Tibial nerve (tissue), 4 donors: ENCODE measurements at regions not wholly inside any gene's neighbourhood (a gene's known extent, or its start where the extent isn't known, plus 50 kb on each side); places are given as distances from the start of the nearest gene placed in this dataset.

Source experiments
- DNase-seq, 2 donors: peaks; one replicate each; pipeline ENCODE4 v3.0.0-alpha.2; 2019; ENCODE audit warnings: low spot score in 2 of 2
- H3K27ac ChIP-seq, 4 donors: fragments of 200-600 bp; sonication (generic) in 3 of 4; one replicate each; pipeline ENCODE4 v1.5.1; 2017 to 2019; ENCODE audit warnings: mild to moderate bottlenecking in 1 of 4
- H3K27me3 ChIP-seq, 2 donors: fragments of 200-600 bp; sonication (generic) in 1 of 2; one replicate each; pipeline versions ENCODE4 v1.5.1 to v1.6.0; 2017 to 2019
- H3K36me3 ChIP-seq, 3 donors: fragments of 200-600 bp; sonication (generic); one replicate each; pipeline ENCODE4 v1.5.1; 2018 to 2019
- H3K4me1 ChIP-seq, 4 donors: fragments of 200-600 bp; sonication (generic) in 3 of 4; one replicate each; pipeline ENCODE4 v1.5.1; 2017 to 2019
- H3K4me3 ChIP-seq, 4 donors: fragments of 200-600 bp; sonication (generic) in 3 of 4; one replicate each; pipeline ENCODE4 v1.5.1; 2017 to 2019; ENCODE audit warnings: mild to moderate bottlenecking in 1 of 4, moderate library complexity in 1 of 4
- H3K9me3 ChIP-seq, 4 donors: fragments of 200-600 bp; sonication (generic) in 3 of 4; one replicate each; pipeline ENCODE4 v1.5.1; 2017 to 2019
- EP300 ChIP-seq, 2 donors: sonication (generic); formaldehyde crosslinking; IDR thresholded peaks; one replicate each; pipeline ENCODE4 v1.6.1; 2017; ENCODE audit warnings: antibody characterized with exemption in 2 of 2, mild to moderate bottlenecking in 1 of 2
- POLR2A ChIP-seq, 2 donors: fragments of 450-650 bp; IDR thresholded peaks; one replicate each; pipeline ENCODE4 v1.6.1; 2017; ENCODE audit warnings: antibody characterized with exemption in 2 of 2, mild to moderate bottlenecking in 2 of 2, moderate library complexity in 2 of 2
- WGBS, 2 donors: methylation state at CpG; one replicate each; pipeline ENCODE4 v1.1.5; 2018; 5-methylcytosine and 5-hydroxymethylcytosine counted together
- TF ChIP-seq, protein P1 (sequence below), 5 experiments: fragments of 200-600 bp in 3 of 5; fragments of 450-650 bp in 2 of 5; sonication (generic) in 3 of 5; IDR thresholded peaks; one replicate each; pipeline ENCODE4 v1.5.1; 2016 to 2019; ENCODE audit warnings: antibody characterized with exemption in 5 of 5, mild to moderate bottlenecking in 3 of 5, moderate library complexity in 2 of 5

DNA sequence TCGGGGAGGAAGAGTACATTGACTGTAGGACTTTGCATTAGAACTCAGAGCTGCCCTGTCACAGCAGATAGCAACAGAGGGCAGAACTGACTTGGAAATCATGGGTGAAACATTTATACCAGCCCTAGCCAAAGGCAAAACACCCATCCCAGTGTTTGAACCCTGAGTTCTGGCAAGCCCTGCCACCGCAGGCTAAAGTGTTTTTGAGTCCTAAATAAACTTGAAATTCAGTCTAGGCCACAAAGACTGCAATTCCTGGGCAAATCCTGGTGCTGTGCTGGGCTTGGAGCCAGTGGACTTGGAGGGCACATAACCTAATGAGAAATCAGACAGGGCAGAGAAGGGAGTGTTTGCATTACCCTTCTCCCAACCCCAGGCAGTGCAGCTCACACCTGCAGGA is 1015.7 kb downstream of the FSTL5 start:
- H3K36me3 ChIP-seq = no peaks in the 10 kb centered on the region
- no peak overlapping the region for H3K4me3 ChIP-seq
- TF ChIP-seq POLR2A (IDR thresholded peaks at IDR 0.05) = no peak
- H3K27me3 ChIP-seq = no peaks in the 10 kb centered on the region
- no peaks in the 10 kb centered on the region for H3K4me1 ChIP-seq
- WGBS, 2 donors = 81 to 91% methylated on average over 2 of the region's 2 CpGs
- H3K9me3 ChIP-seq = no peaks in the 10 kb centered on the region
- no peak for DNase-seq
- H3K27ac ChIP-seq = no peak overlapping the region

DNA sequence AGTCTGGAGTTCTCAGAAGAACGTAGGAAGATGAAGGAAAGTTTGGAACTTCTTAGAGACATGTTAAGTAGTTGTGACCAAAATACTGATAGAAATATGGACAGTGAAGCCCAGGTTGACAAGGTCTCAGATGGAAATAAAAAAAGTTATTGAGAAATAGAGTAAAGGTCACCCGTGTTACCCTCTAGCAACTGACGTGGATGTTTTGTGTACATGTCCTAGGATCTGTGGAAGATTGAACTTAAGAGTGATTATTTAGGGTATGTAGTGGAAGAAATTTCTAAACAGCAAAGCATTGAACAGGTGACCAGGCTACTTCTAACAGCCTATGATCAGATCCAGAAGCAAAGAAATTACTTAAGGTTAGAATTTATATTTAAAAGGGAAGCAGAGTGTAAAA is 1020.4 kb downstream of the FSTL5 start:
- H3K4me1 ChIP-seq = no peaks in the 10 kb centered on the region
- no peaks in the 10 kb centered on the region for H3K36me3 ChIP-seq
- no peak overlapping the region for H3K27ac ChIP-seq
- TF ChIP-seq, protein P1, sequence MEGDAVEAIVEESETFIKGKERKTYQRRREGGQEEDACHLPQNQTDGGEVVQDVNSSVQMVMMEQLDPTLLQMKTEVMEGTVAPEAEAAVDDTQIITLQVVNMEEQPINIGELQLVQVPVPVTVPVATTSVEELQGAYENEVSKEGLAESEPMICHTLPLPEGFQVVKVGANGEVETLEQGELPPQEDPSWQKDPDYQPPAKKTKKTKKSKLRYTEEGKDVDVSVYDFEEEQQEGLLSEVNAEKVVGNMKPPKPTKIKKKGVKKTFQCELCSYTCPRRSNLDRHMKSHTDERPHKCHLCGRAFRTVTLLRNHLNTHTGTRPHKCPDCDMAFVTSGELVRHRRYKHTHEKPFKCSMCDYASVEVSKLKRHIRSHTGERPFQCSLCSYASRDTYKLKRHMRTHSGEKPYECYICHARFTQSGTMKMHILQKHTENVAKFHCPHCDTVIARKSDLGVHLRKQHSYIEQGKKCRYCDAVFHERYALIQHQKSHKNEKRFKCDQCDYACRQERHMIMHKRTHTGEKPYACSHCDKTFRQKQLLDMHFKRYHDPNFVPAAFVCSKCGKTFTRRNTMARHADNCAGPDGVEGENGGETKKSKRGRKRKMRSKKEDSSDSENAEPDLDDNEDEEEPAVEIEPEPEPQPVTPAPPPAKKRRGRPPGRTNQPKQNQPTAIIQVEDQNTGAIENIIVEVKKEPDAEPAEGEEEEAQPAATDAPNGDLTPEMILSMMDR (IDR thresholded peaks at IDR 0.05) = no peak
- TF ChIP-seq EP300 (IDR thresholded peaks at IDR 0.05) (no peak), POLR2A (IDR thresholded peaks at IDR 0.05) (no peak)
- no peak overlapping the region for H3K4me3 ChIP-seq
- H3K27me3 ChIP-seq = no peaks in the 10 kb centered on the region
- DNase-seq = no peak
- H3K9me3 ChIP-seq = no peaks in the 10 kb centered on the region
- WGBS, 2 donors = 83 to 87% methylated on average over 3 of the region's 3 CpGs

DNA sequence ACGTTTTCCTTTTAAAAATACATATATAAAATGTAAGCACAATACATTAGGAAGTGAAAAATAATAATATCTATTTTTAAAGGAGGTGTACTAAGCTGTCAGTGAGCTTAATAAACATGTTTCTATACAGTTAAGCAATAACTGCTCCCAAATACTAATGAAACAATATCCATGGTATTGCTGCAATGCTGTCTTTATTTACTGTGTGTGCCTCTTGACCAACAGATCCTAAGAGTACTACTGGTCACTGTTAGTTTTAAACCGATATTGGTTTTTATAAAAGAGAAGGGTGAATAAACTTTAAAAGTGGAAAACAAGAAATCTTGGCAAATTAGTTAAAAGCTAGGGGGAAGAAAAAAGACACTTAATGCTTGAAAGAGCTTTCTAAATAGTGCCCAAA is 1029.0 kb downstream of the FSTL5 start:
- H3K27ac ChIP-seq = no peak overlapping the region
- WGBS, 2 donors = 57 to 62% methylated on average over 2 of the region's 2 CpGs
- no peak for TF ChIP-seq POLR2A (IDR thresholded peaks at IDR 0.05)
- TF ChIP-seq, protein P1 (IDR thresholded peaks at IDR 0.05) = no peak
- TF ChIP-seq EP300 (IDR thresholded peaks at IDR 0.05) = no peak
- H3K27me3 ChIP-seq = no peaks in the 10 kb centered on the region
- no peak for DNase-seq
- H3K4me3 ChIP-seq = no peak overlapping the region
- H3K36me3 ChIP-seq = no peaks in the 10 kb centered on the region
- no peaks in the 10 kb centered on the region for H3K4me1 ChIP-seq
- H3K9me3 ChIP-seq = peaks cover 0 to 10% (median 0%) of the 10 kb centered on the region in 4 donors

DNA sequence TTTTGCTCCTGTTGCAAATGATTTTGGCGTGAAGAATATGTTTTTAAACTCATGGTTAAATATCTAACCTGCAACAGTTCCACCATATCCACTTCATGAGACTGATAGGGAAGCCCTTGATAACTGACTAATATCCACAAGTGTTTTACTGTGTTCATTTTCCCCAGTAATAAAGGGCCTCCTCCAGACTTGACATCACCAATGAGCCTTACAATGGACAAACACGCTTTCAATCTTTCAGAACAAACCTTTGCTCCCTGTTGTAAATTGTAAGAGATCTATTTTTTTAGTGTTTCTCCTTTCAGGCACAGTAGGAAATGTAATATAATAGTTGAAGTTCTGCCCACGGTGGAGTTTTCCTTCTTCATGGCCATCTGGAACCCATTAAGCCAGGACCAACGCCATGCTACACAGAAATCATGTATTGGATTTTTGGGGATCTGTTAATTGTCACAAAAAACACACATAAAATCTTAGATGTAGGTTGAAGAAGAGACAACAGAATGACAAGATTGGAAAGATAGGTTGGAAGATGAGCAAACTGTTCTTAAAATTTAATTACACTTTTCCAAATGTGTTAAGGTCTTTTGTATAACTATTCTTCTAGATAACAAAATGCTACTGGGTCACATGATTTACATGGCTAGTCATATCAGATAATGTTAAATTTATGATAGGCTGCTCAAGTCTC is 1030.1 kb downstream of the FSTL5 start:
- H3K27ac ChIP-seq = no peak overlapping the region
- H3K4me3 ChIP-seq = no peak overlapping the region
- no peak for DNase-seq
- H3K36me3 ChIP-seq = no peaks in the 10 kb centered on the region
- 56 to 59% methylated on average over 4 of the region's 4 CpGs for WGBS, 2 donors
- H3K4me1 ChIP-seq = no peaks in the 10 kb centered on the region
- H3K9me3 ChIP-seq = peaks cover 0 to 10% (median 0%) of the 10 kb centered on the region in 4 donors
- no peaks in the 10 kb centered on the region for H3K27me3 ChIP-seq
- TF ChIP-seq POLR2A (IDR thresholded peaks at IDR 0.05) (no peak), EP300 (IDR thresholded peaks at IDR 0.05) (no peak)
- TF ChIP-seq, protein P1 (IDR thresholded peaks at IDR 0.05) = no peak

DNA sequence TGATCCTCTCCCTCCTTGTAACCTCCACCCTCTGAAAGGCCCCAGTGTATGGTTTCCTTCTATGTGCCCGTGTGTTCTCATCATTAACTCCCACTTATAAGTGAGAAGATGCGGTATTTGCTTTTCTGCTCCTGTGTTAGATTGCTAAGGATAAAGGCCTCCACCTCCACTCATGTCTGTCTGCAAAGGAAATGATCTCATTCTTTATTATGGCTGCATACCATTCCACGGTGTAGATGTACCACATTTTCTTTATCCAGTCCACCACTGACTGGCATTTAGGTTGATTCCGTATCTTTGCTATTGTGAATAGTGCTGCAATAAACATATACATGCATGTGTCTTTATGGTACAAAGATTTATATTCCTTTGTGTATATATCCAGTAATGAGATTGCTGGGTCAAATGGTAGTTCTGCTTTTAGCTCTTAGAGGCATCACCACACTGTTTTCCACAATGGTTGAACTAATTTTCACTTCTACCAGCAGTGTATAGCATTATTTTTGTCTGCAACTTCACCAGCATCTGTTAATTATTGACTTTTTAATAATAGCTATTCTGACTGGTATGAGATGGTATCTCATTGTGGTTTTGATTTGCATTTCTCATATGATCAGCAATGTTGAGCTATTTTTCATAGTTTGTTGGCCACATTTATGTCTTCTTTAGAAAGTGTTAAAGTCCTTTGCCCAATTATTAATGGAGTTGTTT is 1030.9 kb downstream of the FSTL5 start:
- no peak for DNase-seq
- TF ChIP-seq, protein P1 (IDR thresholded peaks at IDR 0.05) = no peak
- no peak for TF ChIP-seq EP300 (IDR thresholded peaks at IDR 0.05)
- no peak for TF ChIP-seq POLR2A (IDR thresholded peaks at IDR 0.05)
- Histone ChIP-seq H3K9me3 (peaks cover 0 to 10% (median 0%) of the 10 kb centered on the region in 4 donors), H3K4me1 (no peaks in the 10 kb centered on the region), H3K27ac (no peak overlapping the region), H3K4me3 (no peak overlapping the region), H3K36me3 (no peaks in the 10 kb centered on the region), H3K27me3 (no peaks in the 10 kb centered on the region)
- 83 to 90% methylated on average over 4 of the region's 4 CpGs for WGBS, 2 donors
